Mucosa of rectum (tissue), 2 donors: ENCODE measurements at regions not wholly inside any gene's neighbourhood (a gene's known extent, or its start where the extent isn't known, plus 50 kb on each side); places are given as distances from the start of the nearest gene placed in this dataset.

Experiments used
- H3K27ac ChIP-seq, 2 donors: one replicate each; pipeline ENCODE4 v1.7.0; 2013; ENCODE audit warnings: inconsistent platforms in 2 of 2, low read depth in 2 of 2, low read length in 2 of 2
- H3K27me3 ChIP-seq, 2 donors: one replicate each; pipeline ENCODE4 v1.7.0; 2013; ENCODE audit warnings: low read length in 2 of 2; ENCODE audit not compliant: control insufficient read depth in 2 of 2, insufficient read depth in 2 of 2
- H3K36me3 ChIP-seq, 2 donors: one replicate each; pipeline ENCODE4 v1.7.0; 2013; ENCODE audit warnings: low read length in 2 of 2; ENCODE audit not compliant: control insufficient read depth in 2 of 2, insufficient read depth in 2 of 2
- H3K4me1 ChIP-seq, 2 donors: one replicate each; pipeline ENCODE4 v1.7.0; 2013; ENCODE audit warnings: low read length in 2 of 2, mild to moderate bottlenecking in 1 of 2; ENCODE audit not compliant: control insufficient read depth in 2 of 2, insufficient read depth in 2 of 2
- H3K4me3 ChIP-seq, 2 donors: one replicate each; pipeline ENCODE4 v1.7.0; 2013; ENCODE audit warnings: low read length in 2 of 2
- H3K9ac ChIP-seq, 2 donors: one replicate each; pipeline ENCODE4 v1.7.0; 2013; ENCODE audit warnings: low read length in 2 of 2, low read depth in 1 of 2, mild to moderate bottlenecking in 1 of 2
- H3K9me3 ChIP-seq, 2 donors: one replicate each; pipeline ENCODE4 v1.7.0; 2013; ENCODE audit warnings: low read length in 2 of 2; ENCODE audit not compliant: control insufficient read depth in 2 of 2
- donor health status: healthy.
- donor health status: Normal muscosa, but diverticular disease.

- no peaks in the 10 kb centered on the region for H3K4me1 ChIP-seq
- no peak overlapping the region for H3K27ac ChIP-seq
- no peaks in the 10 kb centered on the region for H3K9me3 ChIP-seq
- no peak overlapping the region for H3K4me3 ChIP-seq
- H3K36me3 ChIP-seq, result no peaks in the 10 kb centered on the region
- no peak overlapping the region for H3K9ac ChIP-seq
- H3K27me3 ChIP-seq, result no peaks in the 10 kb centered on the region
Observed at GRCh38 chr2:142673836-142674235, 203.6 kb upstream of the KYNU start.

GRCh38 chr2:142672698-142673097, 204.8 kb upstream of the KYNU start:
- no peaks in the 10 kb centered on the region for H3K27me3 ChIP-seq
- no peak overlapping the region for H3K9ac ChIP-seq
- no peak overlapping the region for H3K4me3 ChIP-seq
- no peaks in the 10 kb centered on the region for H3K9me3 ChIP-seq
- H3K36me3 ChIP-seq, result no peaks in the 10 kb centered on the region
- no peaks in the 10 kb centered on the region for H3K4me1 ChIP-seq
- no peak overlapping the region for H3K27ac ChIP-seq

DNA sequence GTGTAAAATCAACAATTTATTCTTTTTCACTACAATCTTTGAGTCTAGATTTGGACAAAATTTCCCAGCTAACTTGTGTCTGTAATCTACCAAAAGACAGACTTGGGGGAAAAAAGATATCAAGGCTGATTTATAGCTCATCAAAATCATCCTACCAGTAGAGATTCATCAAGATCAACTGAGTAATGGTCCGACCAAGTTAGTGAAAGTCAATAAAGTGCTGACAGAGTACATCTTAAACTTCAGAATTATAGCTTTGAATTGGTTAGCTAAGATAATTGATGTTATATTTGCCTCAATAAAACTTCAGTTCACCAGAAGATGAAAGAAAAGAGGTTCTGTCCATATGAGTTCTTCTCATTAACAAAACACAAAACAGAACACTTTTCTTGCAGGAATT, 207.1 kb upstream of the KYNU start:
- Histone ChIP-seq H3K4me1 (no peaks in the 10 kb centered on the region), H3K36me3 (no peaks in the 10 kb centered on the region), H3K4me3 (no peak overlapping the region), H3K9me3 (no peaks in the 10 kb centered on the region), H3K27ac (no peak overlapping the region), H3K27me3 (no peaks in the 10 kb centered on the region), H3K9ac (no peak overlapping the region)

DNA sequence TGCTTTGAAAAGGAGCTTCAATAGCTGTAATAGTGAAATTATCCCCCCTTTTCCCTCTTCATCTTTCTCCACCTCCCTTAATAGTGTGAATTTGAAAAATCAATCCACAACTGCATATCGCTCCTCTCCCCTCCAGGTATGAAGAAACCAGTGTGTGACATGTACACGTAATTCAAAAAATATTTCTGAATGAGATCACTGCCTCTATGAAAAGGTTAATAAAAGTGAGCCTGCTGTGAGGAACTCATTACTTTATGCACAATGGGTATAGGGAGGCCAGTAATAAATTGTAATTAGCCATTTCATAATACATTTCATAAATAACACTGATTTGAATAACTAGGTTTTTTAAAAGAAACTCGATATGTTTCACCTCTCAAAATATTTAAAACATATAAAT, 209.0 kb upstream of the KYNU start:
- Histone ChIP-seq H3K4me3 (no peak overlapping the region), H3K9ac (no peak overlapping the region), H3K27ac (no peak overlapping the region), H3K9me3 (no peaks in the 10 kb centered on the region), H3K27me3 (no peaks in the 10 kb centered on the region), H3K4me1 (no peaks in the 10 kb centered on the region), H3K36me3 (no peaks in the 10 kb centered on the region)

- H3K27me3 ChIP-seq, result no peaks in the 10 kb centered on the region
- H3K9ac ChIP-seq, result no peak overlapping the region
- H3K4me1 ChIP-seq, result no peaks in the 10 kb centered on the region
- no peaks in the 10 kb centered on the region for H3K36me3 ChIP-seq
- no peaks in the 10 kb centered on the region for H3K9me3 ChIP-seq
- H3K27ac ChIP-seq, result no peak overlapping the region
- H3K4me3 ChIP-seq, result no peak overlapping the region
Observed at GRCh38 chr2:142665241-142665640, 212.2 kb upstream of the KYNU start.

DNA sequence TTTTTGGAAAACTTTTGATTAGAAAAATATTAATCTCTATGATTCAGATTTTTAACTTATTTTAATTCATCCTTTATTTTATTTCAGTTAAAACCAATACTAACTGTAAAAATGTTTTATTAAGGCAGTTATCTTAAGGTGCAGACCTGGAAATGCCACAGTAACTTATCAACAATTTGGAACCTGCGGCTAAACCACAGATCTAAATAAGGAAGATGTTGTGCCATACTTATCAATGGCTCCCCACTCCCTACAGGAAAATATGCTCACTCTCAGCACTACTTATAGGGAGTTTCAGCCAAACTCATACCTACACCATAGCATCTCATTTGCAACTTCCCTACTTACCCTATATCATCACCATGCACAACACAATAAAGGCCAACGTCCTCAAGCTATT, 226.9 kb upstream of the KYNU start:
- Histone ChIP-seq H3K4me3 (no peak overlapping the region), H3K27ac (no peak overlapping the region), H3K9ac (no peak overlapping the region), H3K27me3 (no peaks in the 10 kb centered on the region), H3K36me3 (no peaks in the 10 kb centered on the region), H3K4me1 (no peaks in the 10 kb centered on the region), H3K9me3 (no peaks in the 10 kb centered on the region)

- Histone ChIP-seq H3K36me3 (no peaks in the 10 kb centered on the region), H3K27me3 (no peaks in the 10 kb centered on the region), H3K4me1 (no peaks in the 10 kb centered on the region), H3K4me3 (no peak overlapping the region), H3K27ac (no peak overlapping the region), H3K9ac (no peak overlapping the region), H3K9me3 (no peaks in the 10 kb centered on the region)
Observed at GRCh38 chr2:142649581-142649980, 227.9 kb upstream of the KYNU start.

GRCh38 chr2:142642650-142643049, 234.8 kb upstream of the KYNU start:
- no peaks in the 10 kb centered on the region for H3K9me3 ChIP-seq
- H3K27me3 ChIP-seq, result no peaks in the 10 kb centered on the region
- H3K27ac ChIP-seq, result no peak overlapping the region
- no peaks in the 10 kb centered on the region for H3K36me3 ChIP-seq
- H3K9ac ChIP-seq, result no peak overlapping the region
- no peak overlapping the region for H3K4me3 ChIP-seq
- H3K4me1 ChIP-seq, result no peaks in the 10 kb centered on the region

- Histone ChIP-seq H3K9me3 (no peaks in the 10 kb centered on the region), H3K27me3 (no peaks in the 10 kb centered on the region), H3K4me3 (no peak overlapping the region), H3K27ac (no peak overlapping the region), H3K4me1 (no peaks in the 10 kb centered on the region), H3K9ac (no peak overlapping the region), H3K36me3 (no peaks in the 10 kb centered on the region)
Observed at GRCh38 chr2:142629193-142629592, 248.3 kb upstream of the KYNU start.

- H3K36me3 ChIP-seq, result no peaks in the 10 kb centered on the region
- no peak overlapping the region for H3K4me3 ChIP-seq
- H3K27ac ChIP-seq, result no peak overlapping the region
- H3K9ac ChIP-seq, result no peak overlapping the region
- H3K27me3 ChIP-seq, result no peaks in the 10 kb centered on the region
- H3K9me3 ChIP-seq, result no peaks in the 10 kb centered on the region
- no peaks in the 10 kb centered on the region for H3K4me1 ChIP-seq
Observed at GRCh38 chr2:142621287-142621686, 256.2 kb upstream of the KYNU start.

- H3K4me3 ChIP-seq, result no peak overlapping the region
- no peak overlapping the region for H3K27ac ChIP-seq
- H3K36me3 ChIP-seq, result no peaks in the 10 kb centered on the region
- no peak overlapping the region for H3K9ac ChIP-seq
- H3K9me3 ChIP-seq, result no peaks in the 10 kb centered on the region
- H3K27me3 ChIP-seq, result no peaks in the 10 kb centered on the region
- H3K4me1 ChIP-seq, result no peaks in the 10 kb centered on the region
Observed at GRCh38 chr2:142617461-142617860, 260.0 kb upstream of the KYNU start.
